H9 (cell line): ENCODE measurements at regions not wholly inside any gene's neighbourhood (a gene's known extent, or its start where the extent isn't known, plus 50 kb on each side); places are given as distances from the start of the nearest gene placed in this dataset.

ENCODE experiments used
- DNase-seq: peaks from one replicate; pipeline ENCODE4 v3.0.0-alpha.2; 2017
- H2AFZ ChIP-seq: one replicate; pipeline ENCODE4 v1.6.1; 2013; ENCODE audit warnings: mild to moderate bottlenecking, low read length, control low read depth, moderate library complexity
- H2AK5ac ChIP-seq: 2 replicates; pipeline ENCODE4 v1.6.1; 2013; ENCODE audit warnings: low read length, control low read depth, mixed read lengths; ENCODE audit not compliant: insufficient read length
- H2BK120ac ChIP-seq: one replicate; pipeline ENCODE4 v1.6.1; 2013; ENCODE audit warnings: low read depth, mild to moderate bottlenecking, low read length, control low read depth, inconsistent platforms; ENCODE audit not compliant: poor library complexity, severe bottlenecking
- H2BK12ac ChIP-seq: 2 replicates; pipeline ENCODE4 v1.6.1; 2013; ENCODE audit warnings: low read length, control low read depth, mixed read lengths, low read depth; ENCODE audit not compliant: insufficient read length
- H2BK15ac ChIP-seq: 2 replicates; pipeline ENCODE4 v1.6.1; 2013; ENCODE audit warnings: low read depth, low read length, control low read depth
- H2BK20ac ChIP-seq: one replicate; pipeline ENCODE4 v1.6.1; 2013; ENCODE audit warnings: low read depth, mild to moderate bottlenecking, low read length, control low read depth, inconsistent platforms; ENCODE audit not compliant: poor library complexity, severe bottlenecking
- H2BK5ac ChIP-seq: 2 replicates; pipeline ENCODE4 v1.6.1; 2013; ENCODE audit warnings: low read length, control low read depth, mixed read lengths; ENCODE audit not compliant: insufficient read length
- H3K14ac ChIP-seq: 2 replicates; pipeline ENCODE4 v1.6.1; 2013; ENCODE audit warnings: low read length, control low read depth; ENCODE audit not compliant: insufficient read depth
- H3K18ac ChIP-seq: 2 replicates; pipeline ENCODE4 v1.6.1; 2013; ENCODE audit warnings: low read depth, mild to moderate bottlenecking, mixed read lengths, low read length, control low read depth; ENCODE audit not compliant: insufficient read length
- H3K23ac ChIP-seq: 2 replicates; pipeline ENCODE4 v1.6.1; 2013; ENCODE audit warnings: low read length, control low read depth, mixed read lengths, low read depth; ENCODE audit not compliant: insufficient read length
- H3K23me2 ChIP-seq: 2 replicates; pipeline ENCODE4 v1.6.1; 2013; ENCODE audit warnings: low read depth, mild to moderate bottlenecking, mixed read lengths, low read length, control low read depth; ENCODE audit not compliant: insufficient read length, poor library complexity, severe bottlenecking
- H3K27ac ChIP-seq: 2 replicates; pipeline ENCODE4 v1.5.1; 2013; ENCODE audit warnings: low read length, control low read depth, mixed read lengths, low read depth; ENCODE audit not compliant: insufficient read length
- H3K27me3 ChIP-seq: 2 replicates; pipeline ENCODE4 v1.6.1; 2013; ENCODE audit warnings: low read length, control low read depth, inconsistent platforms; ENCODE audit not compliant: insufficient read depth
- H3K4ac ChIP-seq: 2 replicates; pipeline ENCODE4 v1.6.1; 2013; ENCODE audit warnings: low read depth, mild to moderate bottlenecking, control low read depth, inconsistent platforms, low read length, moderate library complexity
- H3K4me1 ChIP-seq: 2 replicates; pipeline ENCODE4 v1.6.1; 2013; ENCODE audit warnings: low read length, control low read depth, inconsistent platforms; ENCODE audit not compliant: insufficient read depth
- H3K4me2 ChIP-seq: 2 replicates; pipeline ENCODE4 v1.6.1; 2013; ENCODE audit warnings: low read length, control low read depth, mixed read lengths; ENCODE audit not compliant: insufficient read length, insufficient read depth
- H3K56ac ChIP-seq: 2 replicates; pipeline ENCODE4 v1.6.1; 2013; ENCODE audit warnings: low read depth, mild to moderate bottlenecking, mixed read lengths, low read length, control low read depth; ENCODE audit not compliant: insufficient read length
- H3K79me1 ChIP-seq: 2 replicates; pipeline ENCODE4 v1.6.1; 2013; ENCODE audit warnings: low read depth, mild to moderate bottlenecking, moderate library complexity, low read length, control low read depth, inconsistent platforms; ENCODE audit not compliant: insufficient read depth, poor library complexity, severe bottlenecking
- H3K79me2 ChIP-seq: 2 replicates; pipeline ENCODE4 v1.6.1; 2013; ENCODE audit warnings: low read length, control low read depth, inconsistent platforms; ENCODE audit not compliant: insufficient read depth
- H3K9ac ChIP-seq: 2 replicates; pipeline ENCODE4 v1.6.1; 2013; ENCODE audit warnings: low read length, control low read depth, mixed read lengths; ENCODE audit not compliant: insufficient read length; ENCODE audit errors: extremely low read depth
- H3K9me3 ChIP-seq: one replicate; pipeline ENCODE4 v1.6.1; 2013; ENCODE audit warnings: low read depth, low read length, inconsistent platforms; ENCODE audit not compliant: control insufficient read depth
- H3T11ph ChIP-seq: one replicate; pipeline ENCODE4 v1.6.1; 2013; ENCODE audit warnings: mild to moderate bottlenecking, low read length, control low read depth, inconsistent platforms
- H4K20me1 ChIP-seq: one replicate; pipeline ENCODE4 v1.6.1; 2013; ENCODE audit not compliant: control insufficient read depth, insufficient read length, insufficient read depth
- H4K5ac ChIP-seq: 2 replicates; pipeline ENCODE4 v1.6.1; 2013; ENCODE audit warnings: low read depth, mild to moderate bottlenecking, mixed read lengths, low read length, control low read depth; ENCODE audit not compliant: insufficient read length
- H4K8ac ChIP-seq: replicated peaks from 2 replicates; pipeline ENCODE4 v1.6.1; 2013; ENCODE audit warnings: low read length, control low read depth, mixed read lengths, low read depth; ENCODE audit not compliant: insufficient read length
- H4K91ac ChIP-seq: 2 replicates; pipeline ENCODE4 v1.6.1; 2013; ENCODE audit warnings: low read depth, mild to moderate bottlenecking, moderate library complexity, mixed read lengths, low read length, control low read depth; ENCODE audit not compliant: insufficient read length
- H3K27ac Mint-ChIP-seq, 3 experiments: 2 replicates in 2 of 3; 3 replicates in 1 of 3; pipeline ENCODE4 v1.8.0; 2020 to 2021; ENCODE audit warnings: mixed read lengths in 3 of 3, mild to moderate bottlenecking in 1 of 3, moderate library complexity in 1 of 3
- H3K27me3 Mint-ChIP-seq: 2 replicates; pipeline ENCODE4 v1.8.0; 2021; ENCODE audit warnings: low read depth, mild to moderate bottlenecking, moderate library complexity, mixed read lengths
- H3K36me3 Mint-ChIP-seq, 3 experiments: 2 replicates in 2 of 3; 3 replicates in 1 of 3; pipeline ENCODE4 v1.8.0; 2020 to 2021; ENCODE audit warnings: low read depth in 3 of 3, mixed read lengths in 3 of 3; ENCODE audit not compliant: insufficient read depth in 1 of 3
- H3K4me1 Mint-ChIP-seq, 2 experiments: 2 replicates each; pipeline ENCODE4 v1.8.0; 2020; ENCODE audit warnings: mixed read lengths in 2 of 2
- H3K4me3 Mint-ChIP-seq, 2 experiments: 2 replicates in 1 of 2; 3 replicates in 1 of 2; pipeline ENCODE4 v1.8.0; 2020 to 2021; ENCODE audit warnings: mild to moderate bottlenecking in 2 of 2, mixed read lengths in 2 of 2, moderate library complexity in 1 of 2
- H3K9me3 Mint-ChIP-seq, 2 experiments: 2 replicates in 1 of 2; 3 replicates in 1 of 2; pipeline ENCODE4 v1.8.0; 2020; ENCODE audit warnings: mild to moderate bottlenecking in 2 of 2, mixed read lengths in 2 of 2, moderate library complexity in 1 of 2
- CTCF ChIP-seq: fragments of 200-600 bp; sonication (generic); conservative IDR thresholded peaks from 3 replicates; pipeline ENCODE4 v1.8.0; 2021; ENCODE audit warnings: antibody characterized with exemption, mild to moderate bottlenecking

GRCh38 chr3:27865731-27866130, 143.6 kb upstream of the EOMES start:
- no peak overlapping the region for H3K9ac ChIP-seq
- H2AK5ac ChIP-seq: no peak overlapping the region
- no peak overlapping the region for H2BK120ac ChIP-seq
- no peaks in the 10 kb centered on the region for H3K4me1 Mint-ChIP-seq
- no peak overlapping the region for H4K5ac ChIP-seq
- no peak for TF ChIP-seq CTCF
- H2AFZ ChIP-seq: no peak overlapping the region
- no peak overlapping the region for H3K4me2 ChIP-seq
- H2BK5ac ChIP-seq: no peak overlapping the region
- H2BK20ac ChIP-seq: no peak overlapping the region
- no peaks in the 10 kb centered on the region for H3K23me2 ChIP-seq
- no peak overlapping the region for H3K14ac ChIP-seq
- no peak overlapping the region for H3T11ph ChIP-seq
- H3K4ac ChIP-seq: no peak overlapping the region
- peaks cover 4 to 5% of the 10 kb centered on the region in 2 experiments; a peak in 2 of 5 replicates for H3K9me3 Mint-ChIP-seq
- peaks cover 0 to 6% (median 0%) of the 10 kb centered on the region in 3 experiments; a peak in 3 of 7 replicates for H3K36me3 Mint-ChIP-seq
- H3K27ac Mint-ChIP-seq: no peak overlapping the region
- no peak overlapping the region for H3K4me3 Mint-ChIP-seq
- H2BK15ac ChIP-seq: no peak overlapping the region
- H2BK12ac ChIP-seq: no peak overlapping the region
- H3K9me3 ChIP-seq: no peaks in the 10 kb centered on the region
- H3K56ac ChIP-seq: no peak overlapping the region
- H3K4me1 ChIP-seq: no peaks in the 10 kb centered on the region
- no peaks in the 10 kb centered on the region for H3K27me3 Mint-ChIP-seq
- H4K8ac ChIP-seq: no peak overlapping the region
- H3K23ac ChIP-seq: no peak overlapping the region
- DNase-seq: no peak
- no peaks in the 10 kb centered on the region for H4K20me1 ChIP-seq
- no peak overlapping the region for H3K27ac ChIP-seq
- H3K18ac ChIP-seq: no peak overlapping the region
- H3K27me3 ChIP-seq: no peaks in the 10 kb centered on the region
- H3K79me1 ChIP-seq: no peaks in the 10 kb centered on the region
- H4K91ac ChIP-seq: no peak overlapping the region
- no peaks in the 10 kb centered on the region for H3K79me2 ChIP-seq
